HG03095 (cell line): ENCODE measurements at regions not wholly inside any gene's neighbourhood (a gene's known extent, or its start where the extent isn't known, plus 50 kb on each side); places are given as distances from the start of the nearest gene placed in this dataset.
"Not testable (repeated sequence)": the region's sequence is repeated elsewhere in the genome, so short reads cannot be mapped to it uniquely, and the experiment has no call there.

Experiments used
- ATAC-seq: cut with Tn5 transposase; IDR thresholded peaks from one replicate; pipeline ENCODE4 v1.9.1; 2021; ENCODE audit warnings: moderate library complexity; ENCODE audit not compliant: unreplicated experiment

DNA sequence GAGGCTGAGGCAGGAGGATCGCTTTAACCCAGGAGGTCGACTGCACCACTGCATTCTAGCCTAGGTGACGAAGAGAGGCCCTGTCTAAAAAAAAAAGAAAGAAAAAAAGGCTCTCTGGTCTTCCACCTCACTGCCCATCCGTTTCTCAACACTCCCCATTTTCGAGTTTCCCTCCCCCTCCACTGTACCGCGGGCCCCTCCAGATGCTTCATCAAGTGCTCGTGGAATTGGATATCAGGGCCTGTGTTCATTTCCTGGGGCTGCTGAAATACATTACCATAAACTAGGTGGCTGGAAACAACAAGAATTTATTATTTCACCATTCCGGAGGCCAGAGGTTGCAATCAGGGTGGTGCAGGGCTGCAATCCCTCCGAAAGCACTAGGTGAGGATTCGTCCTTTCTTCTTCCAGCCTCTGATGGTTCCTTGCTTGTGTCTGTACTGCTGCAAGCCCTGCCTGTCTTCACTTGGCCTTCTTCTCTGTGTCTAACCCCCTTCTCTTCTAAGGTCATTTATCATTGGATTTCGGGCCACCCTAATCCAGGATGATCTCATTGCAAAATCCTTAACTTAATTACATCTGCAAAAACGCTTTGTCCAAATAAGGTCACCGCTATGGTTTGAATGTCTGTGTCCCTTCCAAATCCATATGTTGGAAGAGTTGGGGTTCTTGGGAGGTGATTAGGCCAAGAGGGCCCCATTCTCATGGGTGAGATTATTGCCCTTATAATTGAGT is 135.1 kb downstream of the CRLF3 start:
- not testable (repeated sequence) for ATAC-seq

DNA sequence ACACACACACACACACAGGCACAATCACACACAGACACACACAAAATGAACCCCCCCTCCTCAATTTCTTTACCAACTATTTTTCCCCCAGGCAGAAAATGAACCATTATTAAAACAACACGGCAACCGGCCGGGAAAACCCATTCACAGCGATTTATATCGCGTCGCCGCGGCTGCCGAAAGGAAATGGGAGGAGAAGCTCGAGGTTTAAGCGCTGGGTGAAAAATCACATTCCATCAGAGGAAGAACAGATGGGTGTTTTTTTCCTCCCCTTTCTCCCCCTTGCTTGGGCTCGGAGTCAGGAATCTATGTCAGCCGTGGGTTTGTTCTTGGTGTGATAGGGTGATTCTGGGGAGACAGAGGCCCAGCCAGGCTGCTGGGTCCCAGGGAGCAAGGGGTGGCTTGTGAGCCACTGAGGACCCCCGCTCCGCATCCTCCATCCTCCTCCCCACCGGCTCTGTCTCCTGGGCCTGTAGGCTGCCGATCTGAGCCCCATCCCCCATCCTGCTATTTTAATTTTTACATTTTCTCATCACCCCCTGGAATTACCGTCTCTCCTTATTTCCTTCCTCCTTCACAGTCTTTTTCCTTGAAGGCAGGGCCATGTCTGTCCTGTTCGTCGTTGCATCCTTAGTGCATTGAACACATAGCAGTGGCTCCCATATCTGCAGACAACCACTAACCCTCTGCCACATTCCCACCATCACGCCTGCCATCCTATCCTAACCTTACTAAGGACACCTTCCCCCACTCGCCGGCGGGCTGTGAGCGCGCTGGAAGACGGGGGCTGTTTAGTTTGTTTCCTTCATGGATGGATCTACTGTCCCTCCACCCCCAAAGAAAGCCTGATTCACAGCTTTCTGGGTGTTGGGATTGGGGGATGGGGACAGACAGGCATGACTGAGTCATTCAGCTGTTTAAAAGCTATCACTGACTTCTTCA is 137.7 kb downstream of the CRLF3 start:
- ATAC-seq, result not testable (repeated sequence)

DNA sequence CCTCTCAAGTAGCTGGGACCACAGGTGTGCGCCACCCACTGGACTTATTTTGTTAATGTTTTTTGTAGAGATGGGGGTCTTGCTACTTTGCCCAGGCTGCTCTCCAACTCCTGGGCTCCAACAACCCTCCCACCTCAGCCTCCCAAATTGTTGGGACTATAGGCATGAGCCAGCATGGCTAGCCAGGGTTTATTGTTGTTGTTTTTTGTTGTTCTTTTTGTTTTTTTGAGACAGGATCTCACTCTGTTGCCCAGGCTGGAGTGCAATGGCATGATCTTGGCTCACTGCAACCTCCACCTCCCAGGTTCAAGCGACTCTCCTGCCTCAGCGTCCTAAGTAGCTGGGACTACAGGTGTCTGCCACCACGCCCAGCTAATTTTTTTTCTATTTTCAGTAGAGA is 142.2 kb downstream of the CRLF3 start:
- ATAC-seq, result not testable (repeated sequence)

DNA sequence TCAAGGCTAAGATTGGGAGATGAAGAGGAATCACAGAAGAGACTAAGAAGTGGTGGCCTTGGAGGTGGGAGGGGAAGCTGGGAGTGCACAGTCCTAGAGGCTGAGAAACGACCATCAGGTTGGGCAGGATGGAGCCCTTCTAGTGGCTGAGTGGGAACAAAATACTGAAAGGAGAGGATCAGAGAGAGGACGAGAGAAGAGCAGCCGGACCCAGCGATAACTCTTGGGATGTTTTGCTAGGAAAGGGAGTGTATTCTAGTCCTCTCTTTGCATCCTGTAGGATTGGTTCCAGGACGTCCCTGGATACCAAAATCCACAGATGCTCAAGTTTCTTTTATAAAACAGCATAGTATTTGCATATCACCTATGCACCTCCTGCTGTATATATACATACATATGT is 143.8 kb downstream of the CRLF3 start:
- ATAC-seq, result not testable (repeated sequence)

DNA sequence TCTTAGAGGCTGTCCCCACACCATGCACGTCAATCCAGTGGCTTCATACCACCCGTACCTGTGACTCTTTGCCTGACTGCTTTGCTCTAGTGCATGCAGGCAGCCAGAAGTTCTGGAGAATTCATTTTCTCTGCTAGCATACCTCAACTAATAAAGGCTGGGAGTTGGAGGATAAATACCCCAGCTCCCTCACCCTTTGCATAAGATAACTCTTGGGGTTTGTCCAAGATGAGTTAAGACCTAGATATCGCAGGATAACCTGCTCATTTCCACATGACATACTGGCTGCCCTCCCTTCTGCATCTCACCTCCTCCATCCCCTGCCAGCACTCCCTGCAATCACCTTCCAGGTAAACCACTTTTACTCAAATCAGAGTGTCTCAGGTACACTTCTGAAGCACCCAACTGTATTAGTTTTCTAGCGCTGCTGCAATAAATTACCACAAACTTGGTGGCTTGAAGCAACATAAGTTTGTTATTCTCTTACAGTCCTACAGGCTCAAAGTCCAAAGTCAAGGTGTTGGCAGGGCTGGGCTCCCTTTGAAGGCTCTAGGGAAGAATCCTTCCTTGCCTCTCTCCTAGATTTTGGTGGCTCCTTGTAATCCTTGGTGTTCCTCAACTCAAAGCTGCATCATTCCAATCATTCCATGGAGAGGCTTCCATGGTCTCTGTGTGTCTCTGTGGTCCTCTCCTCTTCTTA is 146.8 kb downstream of the CRLF3 start:
- ATAC-seq, result no peak

DNA sequence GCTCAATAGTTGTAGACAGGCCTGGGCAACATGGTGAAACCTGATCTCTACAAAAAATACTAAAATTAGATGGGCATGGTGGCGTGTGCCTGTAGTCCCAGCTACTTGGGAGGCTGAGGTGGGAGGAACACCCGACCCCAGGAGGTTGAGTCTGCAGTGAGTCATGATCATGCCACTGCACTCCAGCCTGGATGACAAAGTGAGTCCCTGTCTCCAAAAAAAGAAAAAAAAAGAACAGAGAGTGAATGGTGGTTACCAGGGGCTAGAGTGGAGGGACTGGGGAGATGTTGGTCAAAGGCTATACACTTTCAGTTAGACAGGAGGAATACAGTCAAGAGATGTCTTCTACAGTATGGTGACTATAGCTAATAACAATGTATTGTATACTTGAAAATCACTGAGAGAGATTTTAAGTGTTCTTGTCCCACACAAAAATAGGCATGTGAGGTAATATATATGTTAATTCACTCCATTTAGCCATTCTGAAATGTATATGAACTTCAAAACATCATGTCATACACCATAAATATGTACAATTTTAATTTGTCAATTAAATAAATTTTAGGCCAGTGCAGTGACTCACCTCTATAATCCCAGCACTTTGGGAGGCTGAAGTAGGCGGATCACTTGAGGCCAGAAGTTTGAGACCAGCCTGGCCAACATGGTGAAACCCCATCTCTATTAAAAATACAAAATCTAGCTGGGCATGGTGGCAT is 148.6 kb downstream of the CRLF3 start:
- ATAC-seq, result not testable (repeated sequence)

DNA sequence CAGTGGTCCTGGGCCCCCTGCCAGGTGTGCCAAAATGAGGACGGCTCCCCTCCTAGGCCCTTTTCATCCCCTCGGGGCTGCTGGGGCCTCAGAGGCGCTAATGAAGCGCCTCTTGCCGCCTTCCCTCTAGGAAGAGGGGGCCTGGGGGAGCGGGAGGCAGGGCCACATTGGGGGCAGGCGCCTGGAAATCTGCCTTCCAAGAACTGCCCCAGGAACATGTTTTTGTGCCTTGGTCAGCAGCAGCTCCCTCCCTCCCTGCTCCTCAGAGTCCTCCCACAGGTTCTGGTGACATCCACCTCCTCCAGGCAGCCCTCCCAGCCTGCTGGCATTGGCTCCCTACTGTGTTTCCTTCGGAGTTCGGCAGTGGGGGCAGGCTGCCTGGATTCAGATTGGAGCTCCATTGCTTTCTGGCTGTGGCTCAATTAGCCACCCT is 155.3 kb downstream of the CRLF3 start:
- not testable (repeated sequence) for ATAC-seq

DNA sequence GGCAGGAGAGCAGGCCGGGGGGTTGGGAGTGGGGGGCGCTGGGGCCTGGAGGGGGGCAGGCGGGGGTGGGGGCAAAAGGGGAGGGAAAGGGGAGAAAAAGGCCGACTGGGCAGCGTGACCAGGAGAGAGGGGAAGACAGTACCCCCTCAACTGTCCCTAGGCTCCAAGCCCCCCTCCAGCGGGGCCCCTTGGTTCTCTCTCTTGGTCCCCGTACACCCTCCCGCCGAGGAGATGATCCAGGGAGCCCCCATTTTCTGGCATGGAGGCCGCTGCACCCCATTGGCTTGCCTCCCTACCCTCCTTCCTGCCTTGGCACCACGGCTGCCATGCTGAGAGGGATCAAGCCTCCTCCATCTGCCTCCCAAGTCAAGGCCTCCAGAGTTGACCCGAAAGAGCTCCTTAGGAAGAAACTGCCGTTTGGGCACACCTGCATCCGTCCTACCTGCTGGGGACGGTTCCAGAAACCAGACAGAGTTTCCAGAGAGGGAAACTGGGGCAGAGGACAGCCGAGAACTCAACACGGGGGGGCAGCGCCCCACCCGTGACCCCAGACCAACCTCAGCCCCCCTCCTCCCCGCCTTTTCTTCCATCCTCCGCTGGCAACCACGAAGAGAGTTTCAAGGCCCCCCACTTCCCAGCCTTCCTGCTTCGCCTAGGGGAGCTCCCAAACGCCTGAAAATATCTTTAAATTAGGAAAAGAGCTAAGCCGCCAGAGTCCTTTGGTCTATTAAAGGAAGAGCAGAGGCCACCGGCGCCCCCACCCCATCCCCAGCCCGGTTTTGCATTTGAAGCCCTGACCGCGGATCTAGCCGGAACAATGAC is 155.9 kb downstream of the CRLF3 start:
- not testable (repeated sequence) for ATAC-seq

DNA sequence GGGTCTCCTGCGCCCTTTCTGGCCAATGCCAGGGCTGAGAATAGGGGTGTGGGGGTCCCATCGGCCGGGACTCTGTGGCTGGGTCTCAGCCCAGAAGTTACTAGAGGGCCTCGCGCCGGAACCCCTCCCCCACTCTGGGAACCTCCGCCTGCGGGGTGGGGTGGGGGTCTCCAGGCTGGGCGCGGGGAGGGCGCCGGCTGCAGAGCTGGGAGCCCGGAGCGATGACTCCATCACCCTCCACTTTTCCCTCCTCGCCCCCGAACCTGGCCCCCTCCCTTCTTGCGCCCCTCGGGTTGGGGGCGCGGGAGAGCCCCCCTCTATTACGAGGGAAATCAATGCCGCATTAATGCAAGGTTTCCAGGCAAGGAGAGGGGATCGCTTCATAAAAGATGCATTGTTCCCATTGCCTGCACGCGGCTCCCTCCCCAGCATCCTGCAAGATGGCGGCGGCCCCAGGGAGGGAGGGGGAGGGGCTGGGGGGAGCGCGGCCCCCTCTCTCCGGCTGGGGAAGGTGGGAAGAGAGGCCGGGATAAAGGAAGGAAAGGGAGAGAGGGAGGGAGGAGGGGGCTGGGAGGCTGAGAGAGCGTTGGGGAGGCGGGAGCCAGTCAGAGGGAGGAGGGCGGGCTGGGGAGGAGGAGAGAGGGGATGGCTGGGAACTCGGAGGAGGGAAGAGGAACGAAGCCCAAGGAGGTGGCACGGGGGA is 156.7 kb downstream of the CRLF3 start:
- not testable (repeated sequence) for ATAC-seq

DNA sequence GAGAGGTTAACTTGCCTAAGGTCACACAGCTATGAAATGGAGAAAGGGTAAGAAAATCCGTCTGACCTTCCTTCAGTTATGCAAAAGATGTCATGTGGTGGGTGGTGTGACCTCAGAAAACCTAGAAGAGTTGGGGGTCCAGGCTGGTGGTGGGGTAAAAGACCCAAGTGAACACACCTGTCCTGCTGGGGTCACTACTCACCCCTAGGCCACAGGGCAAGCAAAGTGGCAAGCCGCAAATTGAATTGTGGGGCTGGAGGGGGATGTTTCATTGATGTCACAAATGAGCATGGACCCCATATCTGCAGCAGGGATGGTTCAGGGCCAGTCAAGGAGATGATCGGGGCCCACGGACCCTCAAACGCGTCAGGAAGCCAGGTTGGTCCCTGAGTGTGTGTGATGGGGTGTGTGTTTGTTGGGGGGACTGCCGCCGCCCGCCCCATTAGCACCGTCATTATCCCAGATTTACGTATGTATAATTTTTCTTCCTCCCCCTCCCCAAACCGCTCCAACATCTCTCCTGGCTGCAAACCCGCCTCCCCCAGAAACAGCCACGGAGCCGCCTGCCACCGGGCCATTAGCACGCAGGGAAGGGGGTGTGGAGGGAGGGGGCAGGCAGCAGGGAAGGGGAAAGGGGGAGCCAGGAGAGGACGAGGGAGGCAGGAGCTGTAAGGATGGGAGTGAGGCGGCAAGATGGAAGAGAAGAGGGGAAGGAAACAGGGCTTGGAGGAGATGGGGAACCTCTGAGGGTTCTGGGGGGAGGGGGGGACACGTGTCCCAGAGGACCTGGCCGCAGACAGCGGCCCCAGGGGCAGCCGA is 157.4 kb downstream of the CRLF3 start:
- not testable (repeated sequence) for ATAC-seq

DNA sequence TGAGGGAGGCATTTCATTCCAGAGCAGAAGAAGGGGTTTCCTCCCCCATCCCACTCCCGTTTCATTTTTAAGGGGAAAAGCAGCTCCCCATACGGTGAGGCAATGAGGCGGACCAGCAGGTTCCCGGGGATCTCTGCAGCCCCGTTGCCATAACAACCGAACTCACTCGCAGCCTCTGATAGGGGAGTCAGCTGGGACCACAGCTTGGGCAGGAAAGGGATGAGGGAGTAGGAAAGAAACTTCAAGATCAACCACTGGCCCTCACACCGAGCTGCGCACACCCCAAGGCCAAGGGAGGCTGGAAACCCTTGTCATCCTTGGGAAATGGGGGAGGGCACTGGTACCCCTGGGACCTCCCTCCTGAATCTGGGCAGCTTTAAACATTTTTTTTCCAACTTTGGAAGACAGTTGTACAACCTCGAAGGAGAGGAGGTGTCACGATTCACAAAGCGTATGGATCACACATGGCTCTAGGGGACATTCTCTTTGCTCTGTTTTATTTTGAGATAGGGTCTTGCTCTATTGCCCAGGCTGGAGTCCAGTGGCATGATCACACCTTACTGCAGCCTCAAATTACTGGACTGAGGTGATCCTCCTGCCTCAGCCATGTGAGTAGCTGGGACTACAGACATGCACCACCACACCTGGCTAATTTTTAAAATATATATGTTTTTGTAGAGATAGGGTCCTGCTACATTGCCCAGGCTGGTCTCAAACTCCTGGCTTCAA is 160.6 kb downstream of the CRLF3 start:
- not testable (repeated sequence) for ATAC-seq

DNA sequence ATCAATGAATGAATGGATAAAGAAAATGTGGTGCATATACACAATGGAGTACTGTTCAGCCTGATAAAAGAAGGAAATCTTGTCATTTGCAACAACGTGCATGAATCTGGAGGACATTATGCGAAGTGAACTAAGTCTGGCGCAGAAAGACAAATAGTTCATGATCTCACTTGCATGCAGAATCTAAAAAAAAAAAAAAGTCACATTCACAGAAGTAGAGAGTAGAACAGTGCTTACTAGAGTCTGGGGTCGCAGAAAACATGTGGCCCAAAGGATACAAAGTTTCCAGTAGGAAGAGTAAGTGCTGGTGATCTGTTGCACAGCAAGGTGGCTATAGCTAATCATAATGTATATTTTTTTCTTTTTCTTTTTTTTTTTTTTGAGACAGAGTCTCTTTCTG is 167.3 kb downstream of the CRLF3 start:
- ATAC-seq, result not testable (repeated sequence)

DNA sequence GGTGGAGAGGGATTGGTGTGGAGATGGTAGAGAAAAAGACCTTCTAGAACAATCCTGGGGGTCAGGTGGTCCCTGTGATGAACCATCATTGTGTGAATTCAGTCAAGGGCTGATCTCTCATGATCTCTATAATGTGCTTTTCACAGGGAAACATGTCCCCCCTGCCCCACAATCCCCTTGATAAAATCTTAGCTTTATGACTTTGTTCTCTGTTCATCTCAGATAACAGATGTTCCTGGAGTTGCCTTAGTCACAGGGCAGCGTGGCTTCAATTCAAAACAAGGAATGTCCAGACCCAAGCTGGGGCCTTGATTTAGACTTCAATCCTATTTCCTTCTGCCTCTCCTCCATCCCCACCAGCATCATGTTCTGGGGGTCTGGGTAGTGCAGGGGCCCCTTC is 171.5 kb downstream of the CRLF3 start:
- not testable (repeated sequence) for ATAC-seq

DNA sequence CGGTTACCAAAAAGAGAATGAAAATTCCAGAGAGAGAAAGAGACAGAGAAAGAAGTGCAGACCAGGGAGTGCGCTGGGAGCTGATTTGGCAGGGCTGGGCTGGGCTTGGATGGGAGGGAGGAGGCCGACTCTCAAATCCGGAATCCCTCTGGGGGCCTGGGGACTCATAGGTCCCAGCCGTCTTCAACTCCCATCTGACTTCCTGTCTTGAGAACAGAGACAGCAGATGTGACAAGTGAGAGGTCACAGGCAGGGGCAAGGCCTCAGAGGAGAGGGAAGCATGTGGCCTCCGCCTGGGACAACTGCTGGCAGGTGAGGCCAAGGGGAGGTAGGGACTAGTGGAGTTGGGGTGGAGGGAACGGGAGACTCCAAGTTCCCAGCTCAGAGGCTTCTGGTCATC is 172.9 kb downstream of the GOSR1 start:
- not testable (repeated sequence) for ATAC-seq

DNA sequence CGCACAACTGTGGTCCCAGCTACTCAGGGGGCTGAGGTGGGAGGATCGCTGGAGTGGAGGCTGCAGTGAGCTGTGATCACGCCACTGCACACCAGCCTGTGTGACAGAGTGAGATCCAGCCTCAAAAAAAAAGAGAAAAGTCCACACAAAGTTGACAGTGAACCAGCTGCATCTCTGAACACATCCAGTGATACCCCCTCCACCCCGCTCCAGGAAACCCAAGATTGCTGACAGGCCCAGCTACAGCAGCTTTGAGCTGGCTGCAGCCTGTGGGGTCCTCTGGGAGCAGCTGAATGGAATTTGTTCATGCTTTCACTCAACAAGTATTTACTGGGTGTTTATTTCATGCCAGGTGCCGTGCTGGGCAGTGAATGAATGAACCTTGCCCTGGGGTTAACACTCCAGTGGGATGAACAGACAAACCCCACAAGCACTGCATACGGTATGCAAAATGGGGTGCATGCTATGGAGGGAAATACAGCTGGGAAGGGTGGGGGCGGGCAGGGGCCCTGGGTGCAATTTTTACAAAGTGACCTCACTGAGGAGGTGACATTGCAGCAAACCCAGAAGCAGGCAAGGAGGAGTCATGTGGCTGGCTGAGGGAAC is 170.9 kb downstream of the GOSR1 start:
- not testable (repeated sequence) for ATAC-seq

DNA sequence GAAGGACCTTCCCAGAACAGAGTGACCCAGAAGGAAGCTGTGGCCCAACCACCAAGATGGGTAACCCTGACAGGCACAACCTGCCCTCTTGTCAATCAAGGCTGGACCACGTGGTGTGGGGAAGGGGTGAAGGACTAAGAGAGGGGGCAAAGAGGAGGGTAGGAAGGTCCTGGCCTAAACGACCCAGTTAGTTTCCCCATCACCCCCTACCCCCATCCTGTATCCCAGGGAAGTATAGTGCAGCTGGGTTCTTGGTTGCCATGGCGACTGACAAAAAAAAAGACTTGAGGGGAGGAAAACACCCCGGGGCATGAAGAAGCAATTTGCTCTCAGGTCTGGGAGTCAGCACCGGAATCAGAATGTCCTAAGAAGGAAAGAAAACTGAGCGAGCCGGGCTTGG is 168.7 kb downstream of the GOSR1 start:
- not testable (repeated sequence) for ATAC-seq

DNA sequence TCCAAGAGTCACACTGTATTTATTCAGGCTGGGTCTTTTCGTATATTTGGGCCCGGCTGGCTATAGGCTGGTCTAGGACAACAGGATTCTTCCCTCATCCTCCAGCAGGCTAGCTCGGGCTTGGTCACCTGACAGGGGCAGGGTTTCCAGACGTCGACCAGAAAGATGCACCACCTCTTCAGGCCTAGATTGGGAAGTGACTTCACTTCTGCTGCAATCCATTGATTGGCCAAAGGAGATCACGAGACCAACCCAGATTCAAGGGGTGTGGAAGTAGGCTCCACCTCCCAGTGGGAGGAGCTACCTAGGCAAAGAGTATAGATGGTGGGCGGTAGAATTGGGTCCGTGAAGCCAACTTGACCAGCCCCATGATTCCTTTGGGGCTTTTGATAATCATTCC is 167.5 kb downstream of the GOSR1 start:
- ATAC-seq, result not testable (repeated sequence)
